GM12875 (cell line): ENCODE measurements at regions not wholly inside any gene's neighbourhood (a gene's known extent, or its start where the extent isn't known, plus 50 kb on each side); places are given as distances from the start of the nearest gene placed in this dataset.

Source experiments
- H3K4me3 ChIP-seq: one replicate; pipeline ENCODE4 v1.5.1; 2011; ENCODE audit warnings: low read depth, low read length, control low read depth
- CTCF ChIP-seq: IDR thresholded peaks from 2 replicates; pipeline ENCODE4 v1.5.1; 2011; ENCODE audit warnings: low read depth, mild to moderate bottlenecking, control low read depth, inconsistent platforms, low read length, moderate library complexity, borderline replicate concordance; ENCODE audit not compliant: insufficient read depth

DNA sequence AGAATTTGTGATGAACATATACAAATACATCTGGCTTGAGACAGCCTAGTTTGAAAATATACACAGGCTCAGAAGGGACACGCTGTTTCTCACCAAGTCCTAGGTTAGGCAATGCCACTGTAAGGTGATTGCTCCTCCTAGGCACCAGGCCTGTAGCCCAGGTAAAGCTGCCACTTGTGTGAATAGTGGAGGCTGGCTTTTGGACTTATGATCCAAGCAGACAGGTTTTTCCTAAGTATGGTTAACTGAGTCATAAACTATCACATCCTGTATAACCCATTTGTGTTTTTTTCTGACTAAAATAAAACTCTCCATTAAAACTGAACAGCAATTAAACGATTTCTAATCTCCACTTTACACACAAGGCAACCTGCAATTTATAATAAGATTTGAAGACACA is 81.0 kb downstream of the SEMA4F start:
- no peak overlapping the region for H3K4me3 ChIP-seq
- no peak for TF ChIP-seq CTCF

DNA sequence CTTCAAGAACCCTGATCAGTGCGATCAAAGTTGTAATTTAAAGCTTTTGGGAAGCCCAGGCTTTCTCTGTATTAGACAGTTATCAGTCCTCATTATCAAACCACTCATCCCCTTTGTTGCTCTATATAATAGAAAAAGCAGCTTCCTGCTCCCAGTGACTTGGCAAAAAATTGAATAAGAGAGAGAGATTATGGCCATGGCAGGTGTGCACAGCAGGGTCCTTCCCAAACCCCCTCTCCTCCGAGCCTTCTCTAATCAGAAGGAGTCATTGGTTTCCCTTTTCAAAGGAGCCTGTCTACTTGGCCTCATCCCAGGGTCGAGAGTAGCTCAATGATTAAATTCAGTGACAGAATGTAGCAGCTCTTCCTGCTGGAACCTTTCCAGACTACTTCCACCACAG is 81.5 kb downstream of the SEMA4F start:
- TF ChIP-seq CTCF, result no peak
- H3K4me3 ChIP-seq, result no peak overlapping the region

- H3K4me3 ChIP-seq, result no peak overlapping the region
- no peak for TF ChIP-seq CTCF
These were observed 82.5 kb downstream of the SEMA4F start for GRCh38 chr2:74736589-74736988.

GRCh38 chr2:74738586-74738985 is 84.5 kb downstream of the SEMA4F start:
- no peak overlapping the region for H3K4me3 ChIP-seq
- TF ChIP-seq CTCF, result no peak

- no peak overlapping the region for H3K4me3 ChIP-seq
- TF ChIP-seq CTCF, result no peak
These were observed 85.1 kb downstream of the SEMA4F start for GRCh38 chr2:74739129-74739528.

GRCh38 chr2:74739733-74740241 is 85.7 kb downstream of the SEMA4F start:
- no peak overlapping the region for H3K4me3 ChIP-seq
- TF ChIP-seq CTCF, result no peak

DNA sequence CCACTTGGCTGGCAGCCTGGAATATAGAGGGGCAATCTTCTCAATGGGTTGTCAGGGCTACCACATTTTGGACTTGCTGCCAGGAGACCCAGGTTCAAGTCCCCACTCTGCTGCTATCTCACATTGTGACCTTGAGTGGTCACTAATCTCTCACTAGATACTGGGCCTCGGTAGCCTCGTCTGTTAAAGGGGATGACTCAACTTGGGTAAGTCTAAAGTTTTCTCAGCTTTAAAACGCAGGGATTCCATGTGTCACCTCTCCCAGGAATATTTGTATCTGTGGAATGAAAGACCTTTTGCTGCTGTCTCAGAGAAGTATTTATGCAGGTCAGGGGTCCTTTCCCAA is 86.3 kb downstream of the SEMA4F start:
- no peak overlapping the region for H3K4me3 ChIP-seq
- TF ChIP-seq CTCF, result no peak
